ENCODE measurements at regions not wholly inside any gene's neighbourhood (a gene's known extent, or its start where the extent isn't known, plus 50 kb on each side); places are given as distances from the start of the nearest gene placed in this dataset.
"Not testable (repeated sequence)": the region's sequence is repeated elsewhere in the genome, so short reads cannot be mapped to it uniquely, and the experiment has no call there.

DNA sequence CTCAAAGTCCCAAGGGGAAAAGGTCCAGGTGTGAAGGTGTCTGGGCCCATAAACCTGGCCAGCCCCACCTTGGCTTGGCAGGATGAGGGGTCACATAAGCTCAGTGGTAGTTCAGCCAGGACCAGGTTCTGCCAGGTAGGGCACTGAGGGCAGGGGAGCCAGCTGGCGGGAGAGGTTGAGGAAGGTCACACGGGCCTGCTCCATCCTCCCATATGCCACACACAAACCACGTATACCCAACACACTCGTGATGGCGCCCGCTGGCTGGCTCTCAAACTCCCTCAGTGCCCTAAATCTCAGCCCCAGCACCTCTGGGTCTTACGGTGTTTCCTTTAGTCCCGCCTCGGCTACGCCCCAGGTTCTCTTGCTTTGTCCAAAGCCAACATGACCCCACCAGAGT lies 160.5 kb downstream of the ZFP36L2 start:
- Histone ChIP-seq H3K27me3 (no peaks in the 10 kb centered on the region), H3K4me3 (no peak overlapping the region), H3K4me1 (peaks cover 23 to 34% (median 29%) of the 10 kb centered on the region in 10 experiments), H3K36me3 (no peaks in the 10 kb centered on the region), H3K27ac (0 out of 22 replicates have a peak overlapping the region, but pooled peaks of 1 of the 11 experiments have one; percentile 12), H3K9ac (no peak overlapping the region), H3K4me2 (peak overlapping the region in 4 of 11 experiments; percentile 20 to 62 (median 32); a peak in 4 of 22 replicates), H3K9me3 (replicated peaks in 1 of 11) (peaks cover 6 to 16% (median 10%) of the 10 kb centered on the region in 11 experiments; a peak in 20 of 22 replicates), H4K20me1 (no peaks in the 10 kb centered on the region)
- TF ChIP-seq Cebpa-rat (IDR thresholded peaks at IDR 0.05): no peak

DNA sequence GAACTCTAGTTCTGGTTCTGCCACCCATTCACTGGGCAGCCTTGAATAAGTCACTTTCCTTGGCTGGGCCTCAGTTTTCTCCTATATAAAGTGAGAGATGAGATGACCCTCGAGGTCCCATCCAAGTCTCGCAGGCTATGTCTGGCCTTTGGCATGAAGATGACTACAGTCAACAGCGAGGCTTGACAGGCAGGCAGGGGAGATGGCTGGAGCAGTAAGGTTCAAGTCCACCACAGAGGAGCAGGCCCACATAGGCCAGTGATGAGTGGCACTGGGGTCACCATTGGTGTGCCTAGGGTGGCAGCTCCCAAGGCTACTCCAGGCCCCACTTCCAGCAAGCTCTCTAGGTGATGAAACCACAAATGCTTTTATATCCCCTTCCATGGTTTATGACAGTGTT lies 161.4 kb downstream of the ZFP36L2 start:
- H3K9ac ChIP-seq: no peak overlapping the region
- no peak overlapping the region for H3K4me2 ChIP-seq
- no peak overlapping the region for H3K4me3 ChIP-seq
- H3K27ac ChIP-seq: no peak overlapping the region
- H4K20me1 ChIP-seq: no peaks in the 10 kb centered on the region
- H3K4me1 ChIP-seq: peaks cover 18 to 31% (median 22%) of the 10 kb centered on the region in 10 experiments
- TF ChIP-seq Cebpa-rat (IDR thresholded peaks at IDR 0.05): no peak
- H3K9me3 ChIP-seq (replicated peaks in 1 of 11): peaks cover 6 to 16% (median 10%) of the 10 kb centered on the region in 11 experiments; a peak in 20 of 22 replicates
- H3K27me3 ChIP-seq: no peaks in the 10 kb centered on the region
- H3K36me3 ChIP-seq: no peaks in the 10 kb centered on the region

DNA sequence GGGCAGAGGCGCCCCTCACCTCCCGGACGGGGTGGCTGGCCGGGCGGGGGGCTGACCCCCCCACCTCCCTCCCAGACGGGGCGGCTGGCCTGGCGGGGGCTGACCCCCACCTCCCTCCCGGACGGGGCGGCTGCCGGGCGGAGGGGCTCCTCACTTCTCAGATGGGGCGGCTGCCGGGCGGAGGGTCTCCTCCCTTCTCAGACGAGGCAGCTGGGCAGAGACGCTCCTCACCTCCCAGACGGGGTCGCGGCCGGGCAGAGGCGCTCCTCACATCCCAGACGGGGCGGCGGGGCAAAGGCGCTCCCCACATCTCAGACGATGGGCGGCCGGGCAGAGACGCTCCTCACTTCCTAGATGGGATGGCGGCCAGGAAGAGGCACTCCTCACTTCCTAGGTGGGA lies 163.3 kb downstream of the ZFP36L2 start:
- not testable (repeated sequence) for H3K4me2 ChIP-seq, H3K36me3 ChIP-seq, H3K4me3 ChIP-seq, H3K27me3 ChIP-seq, H4K20me1 ChIP-seq, H3K27ac ChIP-seq, H3K9ac ChIP-seq
- H3K9me3 ChIP-seq (replicated peaks in 1 of 11): peaks cover 6 to 16% (median 10%) of the 10 kb centered on the region in 11 experiments; a peak in 20 of 22 replicates
- peaks cover 18 to 33% (median 25%) of the 10 kb centered on the region in 10 experiments for H3K4me1 ChIP-seq

DNA sequence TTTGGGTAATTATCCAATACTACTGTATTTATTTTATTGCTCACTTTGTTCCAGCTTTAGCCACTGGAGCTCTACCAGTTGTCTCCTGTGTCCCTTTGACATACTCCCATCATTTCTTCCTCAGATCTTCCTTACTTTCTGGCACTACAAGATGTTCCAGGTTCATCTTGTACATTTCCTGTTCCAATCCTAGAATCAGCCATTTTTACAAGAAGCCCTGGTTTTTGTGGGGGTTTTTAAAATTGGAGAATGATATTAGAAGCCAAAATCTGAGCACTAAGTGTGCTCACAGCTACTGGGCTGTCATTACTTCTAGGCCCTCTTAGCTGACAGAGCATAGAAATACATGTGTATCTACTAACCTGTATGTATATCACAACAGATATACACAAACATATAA lies 164.3 kb downstream of the ZFP36L2 start:
- Histone ChIP-seq H3K4me3 (no peak overlapping the region), H3K9me3 (replicated peaks in 1 of 11) (peaks cover 6 to 16% (median 10%) of the 10 kb centered on the region in 11 experiments; a peak in 20 of 22 replicates), H3K36me3 (no peaks in the 10 kb centered on the region), H3K4me1 (peaks cover 18 to 33% (median 25%) of the 10 kb centered on the region in 10 experiments), H3K27ac (no peak overlapping the region), H3K9ac (no peak overlapping the region), H3K4me2 (no peak overlapping the region), H4K20me1 (no peaks in the 10 kb centered on the region), H3K27me3 (no peaks in the 10 kb centered on the region)
- no peak for TF ChIP-seq Cebpa-rat (IDR thresholded peaks at IDR 0.05)

DNA sequence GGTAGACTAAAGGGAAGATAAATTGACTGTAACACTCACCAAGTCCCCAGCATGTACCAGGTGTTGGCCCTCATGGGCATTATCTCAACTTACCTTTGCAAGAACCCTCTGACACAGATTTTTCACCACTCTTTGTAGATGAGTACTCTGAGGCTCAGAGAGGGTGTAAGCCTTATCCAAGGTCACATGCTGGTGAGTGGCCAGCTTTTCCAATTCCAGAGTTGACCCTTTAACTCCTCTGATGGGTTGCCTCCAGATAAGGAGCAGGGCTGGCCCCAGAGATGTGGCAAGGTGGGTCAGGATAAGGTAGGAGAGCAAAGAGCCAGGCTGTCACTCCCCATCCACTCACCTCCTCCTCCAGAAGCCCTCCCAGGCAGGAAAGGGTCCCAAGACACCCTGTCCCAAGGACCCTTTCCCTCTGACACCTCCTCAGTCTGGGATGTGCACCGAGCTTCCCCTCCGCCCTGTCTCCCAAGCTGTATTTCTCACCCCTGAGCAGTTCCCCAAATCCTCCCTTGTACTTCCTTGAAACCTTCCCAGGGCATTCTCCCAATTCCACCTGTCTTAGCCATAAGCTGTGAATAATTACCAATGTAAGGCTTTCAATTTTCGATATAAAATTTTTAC lies 165.9 kb downstream of the ZFP36L2 start:
- Histone ChIP-seq H3K36me3 (no peaks in the 10 kb centered on the region), H3K4me2 (0 out of 22 replicates have a peak overlapping the region, but pooled peaks of 2 of the 11 experiments have one; percentile 57 to 74), H3K4me3 (no peak overlapping the region), H3K9me3 (replicated peaks in 1 of 11) (peaks cover 6 to 16% (median 10%) of the 10 kb centered on the region in 11 experiments; a peak in 20 of 22 replicates), H3K9ac (no peak overlapping the region), H3K27me3 (no peaks in the 10 kb centered on the region), H3K4me1 (peaks cover 12 to 23% (median 15%) of the 10 kb centered on the region in 10 experiments), H3K27ac (no peak overlapping the region), H4K20me1 (no peaks in the 10 kb centered on the region)
- no peak for TF ChIP-seq Cebpa-rat (IDR thresholded peaks at IDR 0.05)

DNA sequence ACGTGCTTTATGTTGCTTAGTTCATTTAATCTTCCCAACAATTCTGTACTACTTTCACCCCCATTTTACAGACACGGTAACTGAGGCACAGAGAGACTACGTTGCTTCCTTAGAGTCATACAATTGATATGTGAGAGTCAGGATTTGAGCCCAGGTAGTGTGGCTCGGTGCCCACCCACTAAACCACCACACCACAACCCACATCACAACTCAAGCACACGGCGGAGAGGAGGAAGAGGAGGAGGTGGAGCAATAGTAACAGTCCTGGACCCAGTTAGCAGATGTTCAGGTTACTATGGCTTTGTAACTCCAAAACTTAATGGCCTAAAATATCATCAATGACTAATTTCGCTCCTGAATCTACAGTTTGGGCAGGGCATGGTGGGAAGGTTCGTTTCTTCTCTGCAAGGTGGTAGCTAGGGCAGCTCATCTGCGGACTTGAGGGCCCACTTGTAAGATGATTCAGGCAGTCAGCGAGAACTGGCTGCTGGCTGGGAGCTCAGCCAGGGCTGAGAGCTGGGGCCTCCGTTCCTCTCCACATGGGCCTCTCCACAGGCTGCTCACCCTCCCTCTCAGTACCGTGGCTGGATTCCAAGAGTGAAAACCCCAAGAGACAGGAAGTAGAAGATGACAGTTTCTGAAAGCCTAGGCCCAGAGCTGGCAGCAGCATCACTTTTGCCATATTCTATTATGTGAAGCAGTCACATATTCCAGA lies 167.1 kb downstream of the ZFP36L2 start:
- Histone ChIP-seq H3K9ac (peak overlapping the region in 2 of 11 experiments; percentile 7; a peak in 3 of 22 replicates), H4K20me1 (no peaks in the 10 kb centered on the region), H3K27me3 (no peaks in the 10 kb centered on the region), H3K4me1 (peaks cover 12 to 23% (median 19%) of the 10 kb centered on the region in 10 experiments), H3K9me3 (replicated peaks in 1 of 11) (peaks cover 6 to 16% (median 9%) of the 10 kb centered on the region in 11 experiments; a peak in 20 of 22 replicates), H3K36me3 (no peaks in the 10 kb centered on the region), H3K27ac (peak overlapping the region in 4 of 11 experiments; percentile 4 to 37 (median 24); a peak in 4 of 22 replicates), H3K4me2 (peak overlapping the region; percentile 19 to 74 (median 60); a peak in 21 of 22 replicates), H3K4me3 (no peak overlapping the region)
- TF ChIP-seq Cebpa-rat (IDR thresholded peaks at IDR 0.05): no peak

DNA sequence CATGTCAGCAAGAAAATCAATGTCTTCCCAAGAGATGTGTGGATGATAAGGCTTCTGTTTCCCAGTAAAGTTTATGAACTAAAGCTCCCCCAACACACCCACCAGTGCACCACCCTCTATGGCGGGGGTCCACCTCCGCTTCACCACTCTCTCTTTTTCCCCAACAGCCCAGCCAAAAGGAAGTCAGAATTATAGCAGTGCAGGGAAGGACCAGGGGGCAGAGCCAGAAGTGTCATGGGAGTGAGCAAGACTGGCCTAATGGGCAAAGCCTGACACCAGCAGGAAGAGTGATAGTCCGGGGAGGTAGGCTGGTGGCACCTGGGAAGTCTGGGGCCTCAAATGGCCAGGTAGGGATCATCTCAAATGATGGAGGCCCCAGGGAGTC lies 167.7 kb downstream of the ZFP36L2 start:
- Histone ChIP-seq H3K9me3 (replicated peaks in 1 of 11) (peaks cover 6 to 16% (median 8%) of the 10 kb centered on the region in 11 experiments; a peak in 20 of 22 replicates), H4K20me1 (no peaks in the 10 kb centered on the region), H3K27ac (0 out of 22 replicates have a peak overlapping the region, but pooled peaks of 1 of the 11 experiments have one; percentile 17), H3K27me3 (no peaks in the 10 kb centered on the region), H3K36me3 (no peaks in the 10 kb centered on the region), H3K4me3 (no peak overlapping the region), H3K4me2 (peak overlapping the region; percentile 19 to 74 (median 60); a peak in 20 of 22 replicates), H3K4me1 (peaks cover 12 to 25% (median 21%) of the 10 kb centered on the region in 10 experiments), H3K9ac (no peak overlapping the region; a peak in 1 of 22 replicates)
- no peak for TF ChIP-seq Cebpa-rat (IDR thresholded peaks at IDR 0.05)

DNA sequence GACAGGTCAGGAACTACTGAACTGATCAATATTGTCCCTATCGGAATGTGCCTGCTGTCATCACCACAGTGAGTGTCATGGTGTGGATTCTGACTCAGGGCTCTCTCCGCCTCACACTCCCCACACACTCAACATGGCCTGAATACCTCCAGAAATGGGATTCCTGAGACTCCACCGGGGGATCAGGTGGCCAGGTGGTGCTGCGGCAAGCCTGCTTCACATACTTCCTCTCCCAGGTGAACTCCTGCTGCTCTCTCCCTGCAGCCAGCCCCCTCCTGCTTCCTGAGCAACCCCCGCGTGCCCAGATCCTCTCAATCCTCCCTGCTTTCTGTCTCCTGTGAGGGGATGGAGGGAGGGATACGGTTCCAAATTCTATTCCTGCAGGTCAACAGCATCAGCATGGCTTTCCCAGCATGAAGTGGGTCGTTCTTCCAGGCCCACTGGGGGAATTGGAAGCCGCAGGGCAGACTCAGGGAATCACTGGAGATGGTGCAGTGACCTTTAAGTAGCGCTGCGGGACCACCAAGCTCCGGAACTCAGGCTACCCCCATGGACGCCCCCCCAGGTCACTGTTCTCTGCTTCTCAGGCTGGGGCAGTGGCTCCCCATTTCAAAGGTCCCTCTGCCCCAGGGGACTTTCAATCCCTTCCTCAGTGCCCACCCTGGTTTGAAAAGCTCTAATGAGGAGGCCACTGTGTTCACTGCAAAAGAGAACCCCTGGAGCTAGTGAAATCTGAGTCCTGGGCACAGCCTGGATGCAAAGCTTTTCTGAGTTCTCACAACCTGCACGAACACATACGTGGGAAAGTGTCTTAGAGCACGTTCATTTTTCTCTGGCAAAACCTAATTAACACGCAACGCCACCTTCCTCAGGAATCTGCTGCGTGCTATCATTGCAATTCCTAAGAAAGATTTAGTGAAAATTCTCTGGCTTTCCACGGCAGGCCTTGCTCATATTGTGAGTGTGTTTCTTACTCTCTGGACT lies 168.4 kb downstream of the ZFP36L2 start:
- Histone ChIP-seq H3K9ac (no peak overlapping the region), H4K20me1 (no peaks in the 10 kb centered on the region), H3K4me1 (peaks cover 12 to 25% (median 21%) of the 10 kb centered on the region in 10 experiments), H3K36me3 (no peaks in the 10 kb centered on the region), H3K9me3 (replicated peaks in 1 of 11) (peaks cover 6 to 12% (median 8%) of the 10 kb centered on the region in 11 experiments; a peak in 20 of 22 replicates), H3K27me3 (no peaks in the 10 kb centered on the region), H3K27ac (no peak overlapping the region), H3K4me3 (no peak overlapping the region), H3K4me2 (peak overlapping the region in 3 of 11 experiments; percentile 52 to 74 (median 64); a peak in 4 of 22 replicates)
- no peak for TF ChIP-seq Cebpa-rat (IDR thresholded peaks at IDR 0.05)

All from BLaER1 treated with 17β-estradiol and CSF1 and Interleukin-3, amounts not matched to agents 10 nM and 100 nM (cell line).